ENCODE measurements at regions not wholly inside any gene's neighbourhood (a gene's known extent, or its start where the extent isn't known, plus 50 kb on each side); places are given as distances from the start of the nearest gene placed in this dataset.
A peak's percentile ranks its signal among the peaks of the same experiment; 100 is the strongest.
"Not testable (repeated sequence)": the region's sequence is repeated elsewhere in the genome, so short reads cannot be mapped to it uniquely, and the experiment has no call there.

- peak; percentile 35 for DNase-seq (ENCODE audit: low read depth)
Observed at GRCh38 chr12:89883630-89884389, 175.2 kb upstream of the ATP2B1 start.

GRCh38 chr12:89882792-89883191 is 174.2 kb upstream of the ATP2B1 start:
- no peak for DNase-seq (ENCODE audit: low read depth)

GRCh38 chr12:89882050-89882449 is 173.4 kb upstream of the ATP2B1 start:
- DNase-seq (ENCODE audit: low read depth) = peak; percentile 29

- DNase-seq (ENCODE audit: low read depth) = no peak
Observed at GRCh38 chr12:89880690-89881350, 172.2 kb upstream of the ATP2B1 start.

- DNase-seq (ENCODE audit: low read depth) = no peak
Observed at GRCh38 chr12:89879766-89880165, 171.1 kb upstream of the ATP2B1 start.

GRCh38 chr12:89878950-89879349 is 170.3 kb upstream of the ATP2B1 start:
- DNase-seq (ENCODE audit: low read depth) = no peak

- no peak for DNase-seq (ENCODE audit: low read depth)
Observed at GRCh38 chr12:89878327-89878726, 169.7 kb upstream of the ATP2B1 start.

GRCh38 chr12:89877671-89878070 is 169.0 kb upstream of the ATP2B1 start:
- no peak for DNase-seq (ENCODE audit: low read depth)

- no peak for DNase-seq (ENCODE audit: low read depth)
Observed at GRCh38 chr12:89877136-89877535, 168.5 kb upstream of the ATP2B1 start.

- DNase-seq (ENCODE audit: low read depth) = no peak
Observed at GRCh38 chr12:89875809-89876208, 167.2 kb upstream of the ATP2B1 start.

GRCh38 chr12:89875225-89875624 is 166.6 kb upstream of the ATP2B1 start:
- no peak for DNase-seq (ENCODE audit: low read depth)

- DNase-seq (ENCODE audit: low read depth) = peak; percentile 70
Observed at GRCh38 chr12:89874146-89874545, 165.5 kb upstream of the ATP2B1 start.

GRCh38 chr12:89873745-89874144 is 165.1 kb upstream of the ATP2B1 start:
- peak; percentile 10 for DNase-seq (ENCODE audit: low read depth)

GRCh38 chr12:89872922-89873630 is 164.4 kb upstream of the ATP2B1 start:
- no peak for DNase-seq (ENCODE audit: low read depth)

- DNase-seq (ENCODE audit: low read depth) = no peak
Observed at GRCh38 chr12:89870413-89871184, 162.0 kb upstream of the ATP2B1 start.

GRCh38 chr12:89867611-89868010 is 159.0 kb upstream of the ATP2B1 start:
- DNase-seq (ENCODE audit: low read depth) = not testable (repeated sequence)

- peak; percentile 32 for DNase-seq (ENCODE audit: low read depth)
Observed at GRCh38 chr12:89864411-89864810, 155.8 kb upstream of the ATP2B1 start.

GRCh38 chr12:89863968-89864367 is 155.3 kb upstream of the ATP2B1 start:
- DNase-seq (ENCODE audit: low read depth) = peak; percentile 13

GRCh38 chr12:89863493-89863938 is 154.9 kb upstream of the ATP2B1 start:
- DNase-seq (ENCODE audit: low read depth) = peak; percentile 42

- peak; percentile 51 for DNase-seq (ENCODE audit: low read depth)
Observed at GRCh38 chr12:89862511-89863445, 154.1 kb upstream of the ATP2B1 start.

GRCh38 chr12:89861086-89861485 is 152.4 kb upstream of the ATP2B1 start:
- peak; percentile 30 for DNase-seq (ENCODE audit: low read depth)
